ENCODE measurements at regions not wholly inside any gene's neighbourhood (a gene's known extent, or its start where the extent isn't known, plus 50 kb on each side); places are given as distances from the start of the nearest gene placed in this dataset.

GRCh38 chr12:4014444-4014843 lies 141.2 kb upstream of the PARP11 start:
- TF ChIP-seq ZNF24 (tag by site-specific recombination; IDR thresholded peaks at IDR 0.05): no peak
- TF ChIP-seq ZNF274 (IDR thresholded peaks at IDR 0.05; ENCODE audit: low read length): no peak
- no peak for TF ChIP-seq ZNF274 (tag by site-specific recombination; IDR thresholded peaks at IDR 0.05; ENCODE audit: borderline replicate concordance)
- TF ChIP-seq ZNF521 (tag by site-specific recombination; IDR thresholded peaks at IDR 0.05): no peak
- no peak for TF ChIP-seq CTCF (tag by site-specific recombination; IDR thresholded peaks at IDR 0.05)
